Stimulated activated effector memory CD8-positive, alpha-beta T cell treated with anti-CD3 and anti-CD28 coated beads, Interleukin-12 subunit alpha, Interleukin-12 subunit beta, amount 100 ng/mL, for 72 hours (primary cell): ENCODE measurements at regions not wholly inside any gene's neighbourhood (a gene's known extent, or its start where the extent isn't known, plus 50 kb on each side); places are given as distances from the start of the nearest gene placed in this dataset.

Source experiments
- ATAC-seq: fragments of 150-1000 bp; cut with Tn5 transposase; 2 replicates; pipeline ENCODE4 v1.10.0; 2021
- DNase-seq, 2 donors: peaks; one replicate each; pipeline ENCODE4 v3.0.0; 2021 to 2022; ENCODE audit warnings: low spot score in 2 of 2
- H3K27ac Mint-ChIP-seq: one replicate; pipeline ENCODE4 v1.8.0; 2022; ENCODE audit warnings: mild to moderate bottlenecking, mixed read lengths
- H3K36me3 Mint-ChIP-seq: one replicate; pipeline ENCODE4 v1.8.0; 2022; ENCODE audit warnings: mild to moderate bottlenecking, mixed read lengths
- H3K4me1 Mint-ChIP-seq: one replicate; pipeline ENCODE4 v1.8.0; 2022; ENCODE audit warnings: mixed read lengths
- H3K4me3 Mint-ChIP-seq: one replicate; pipeline ENCODE4 v1.8.0; 2022; ENCODE audit warnings: mild to moderate bottlenecking, mixed read lengths
- H3K9me3 Mint-ChIP-seq: one replicate; pipeline ENCODE4 v1.8.0; 2022; ENCODE audit warnings: mixed read lengths

- Mint-ChIP-seq H3K27ac (no peak overlapping the region), H3K4me3 (no peak overlapping the region)
- no peak for DNase-seq
Observed at GRCh38 chr11:95680169-95680929, 109.2 kb downstream of the FAM76B start.

GRCh38 chr11:95678988-95679387 lies 110.6 kb downstream of the FAM76B start:
- no peak overlapping the region for H3K27ac Mint-ChIP-seq
- no peaks in the 10 kb centered on the region for H3K36me3 Mint-ChIP-seq
- H3K4me3 Mint-ChIP-seq, result no peak overlapping the region
- no peak for ATAC-seq
- H3K4me1 Mint-ChIP-seq, result peaks cover 33% of the 10 kb centered on the region
- no peak for DNase-seq
- no peaks in the 10 kb centered on the region for H3K9me3 Mint-ChIP-seq

More at GRCh38 chr11:95680169-95680929, 109.2 kb downstream of the FAM76B start:
- no peaks in the 10 kb centered on the region for H3K36me3 Mint-ChIP-seq
- H3K4me1 Mint-ChIP-seq, result peaks cover 42% of the 10 kb centered on the region
- H3K9me3 Mint-ChIP-seq, result no peaks in the 10 kb centered on the region
- ATAC-seq, result no peak

- H3K27ac Mint-ChIP-seq, result no peak overlapping the region
- peaks cover 12% of the 10 kb centered on the region for H3K4me1 Mint-ChIP-seq
- no peak overlapping the region for H3K4me3 Mint-ChIP-seq
- DNase-seq, result no peak
- H3K36me3 Mint-ChIP-seq, result no peaks in the 10 kb centered on the region
- no peaks in the 10 kb centered on the region for H3K9me3 Mint-ChIP-seq
- ATAC-seq, result no peak
Observed at GRCh38 chr11:95676308-95676707, 113.3 kb downstream of the FAM76B start.

- no peak overlapping the region for H3K27ac Mint-ChIP-seq
- no peak for DNase-seq
- no peak for ATAC-seq
- no peaks in the 10 kb centered on the region for H3K36me3 Mint-ChIP-seq
- H3K9me3 Mint-ChIP-seq, result no peaks in the 10 kb centered on the region
- peaks cover 5% of the 10 kb centered on the region for H3K4me1 Mint-ChIP-seq
- no peak overlapping the region for H3K4me3 Mint-ChIP-seq
Observed at GRCh38 chr11:95675585-95675984, 114.0 kb downstream of the FAM76B start.

- H3K9me3 Mint-ChIP-seq, result no peaks in the 10 kb centered on the region
- no peaks in the 10 kb centered on the region for H3K36me3 Mint-ChIP-seq
- no peak overlapping the region for H3K27ac Mint-ChIP-seq
- peaks cover under 1% of the 10 kb centered on the region for H3K4me1 Mint-ChIP-seq
- ATAC-seq, result peak; percentile 80
- no peak for DNase-seq
- no peak overlapping the region for H3K4me3 Mint-ChIP-seq
Observed at GRCh38 chr11:95674657-95675358, 114.8 kb downstream of the FAM76B start.

GRCh38 chr11:95671768-95672167 lies 117.8 kb downstream of the FAM76B start:
- no peak for DNase-seq
- H3K4me3 Mint-ChIP-seq, result no peak overlapping the region
- no peaks in the 10 kb centered on the region for H3K36me3 Mint-ChIP-seq
- no peaks in the 10 kb centered on the region for H3K9me3 Mint-ChIP-seq
- no peak overlapping the region for H3K27ac Mint-ChIP-seq
- no peaks in the 10 kb centered on the region for H3K4me1 Mint-ChIP-seq
- no peak for ATAC-seq

- ATAC-seq (no peak), DNase-seq (no peak)
- H3K4me1 Mint-ChIP-seq, result no peaks in the 10 kb centered on the region
- H3K36me3 Mint-ChIP-seq, result no peaks in the 10 kb centered on the region
- H3K27ac Mint-ChIP-seq, result no peak overlapping the region
- peaks cover 4% of the 10 kb centered on the region for H3K9me3 Mint-ChIP-seq
- H3K4me3 Mint-ChIP-seq, result no peak overlapping the region
Observed at GRCh38 chr11:95668131-95668530, 121.5 kb downstream of the FAM76B start.

- DNase-seq, result no peak
- no peak overlapping the region for H3K4me3 Mint-ChIP-seq
- H3K9me3 Mint-ChIP-seq, result peaks cover 4% of the 10 kb centered on the region
- peak; percentile 73 for ATAC-seq
- no peak overlapping the region for H3K27ac Mint-ChIP-seq
- no peaks in the 10 kb centered on the region for H3K36me3 Mint-ChIP-seq
- H3K4me1 Mint-ChIP-seq, result no peaks in the 10 kb centered on the region
Observed at GRCh38 chr11:95661162-95661561, 128.4 kb downstream of the FAM76B start.

GRCh38 chr11:95660038-95660437 lies 129.5 kb downstream of the FAM76B start:
- DNase-seq (no peak), ATAC-seq (no peak)
- no peaks in the 10 kb centered on the region for H3K36me3 Mint-ChIP-seq
- H3K4me3 Mint-ChIP-seq, result no peak overlapping the region
- no peak overlapping the region for H3K27ac Mint-ChIP-seq
- H3K4me1 Mint-ChIP-seq, result no peaks in the 10 kb centered on the region
- H3K9me3 Mint-ChIP-seq, result no peaks in the 10 kb centered on the region

GRCh38 chr11:95659088-95659487 lies 130.5 kb downstream of the FAM76B start:
- DNase-seq, result no peak
- Mint-ChIP-seq H3K36me3 (no peaks in the 10 kb centered on the region), H3K4me3 (no peak overlapping the region), H3K9me3 (no peaks in the 10 kb centered on the region), H3K27ac (no peak overlapping the region), H3K4me1 (no peaks in the 10 kb centered on the region)
- no peak for ATAC-seq

GRCh38 chr11:95655536-95655935 lies 134.0 kb downstream of the FAM76B start:
- no peak overlapping the region for H3K4me3 Mint-ChIP-seq

GRCh38 chr11:95653680-95654079 lies 135.9 kb downstream of the FAM76B start:
- Mint-ChIP-seq H3K9me3 (no peaks in the 10 kb centered on the region), H3K4me1 (no peaks in the 10 kb centered on the region), H3K36me3 (no peaks in the 10 kb centered on the region), H3K27ac (no peak overlapping the region), H3K4me3 (no peak overlapping the region)
- no peak for ATAC-seq
- DNase-seq, result no peak

More at GRCh38 chr11:95655536-95655935, 134.0 kb downstream of the FAM76B start:
- ATAC-seq, result no peak
- H3K9me3 Mint-ChIP-seq, result no peaks in the 10 kb centered on the region
- H3K4me1 Mint-ChIP-seq, result no peaks in the 10 kb centered on the region
- H3K36me3 Mint-ChIP-seq, result no peaks in the 10 kb centered on the region
- H3K27ac Mint-ChIP-seq, result no peak overlapping the region
- DNase-seq, result no peak

GRCh38 chr11:95653099-95653498 lies 136.5 kb downstream of the FAM76B start:
- Mint-ChIP-seq H3K4me1 (no peaks in the 10 kb centered on the region), H3K27ac (no peak overlapping the region)
- no peak for ATAC-seq

GRCh38 chr11:95652002-95652472 lies 137.5 kb downstream of the FAM76B start:
- ATAC-seq (no peak), DNase-seq (no peak)
- Mint-ChIP-seq H3K9me3 (no peaks in the 10 kb centered on the region), H3K4me3 (no peak overlapping the region), H3K4me1 (no peaks in the 10 kb centered on the region), H3K36me3 (no peaks in the 10 kb centered on the region), H3K27ac (no peak overlapping the region)

More at GRCh38 chr11:95653099-95653498, 136.5 kb downstream of the FAM76B start:
- no peaks in the 10 kb centered on the region for H3K9me3 Mint-ChIP-seq
- no peak overlapping the region for H3K4me3 Mint-ChIP-seq
- DNase-seq, result no peak
- H3K36me3 Mint-ChIP-seq, result no peaks in the 10 kb centered on the region

GRCh38 chr11:95650276-95650675 lies 139.3 kb downstream of the FAM76B start:
- DNase-seq (no peak), ATAC-seq (no peak)
- Mint-ChIP-seq H3K36me3 (no peaks in the 10 kb centered on the region), H3K9me3 (no peaks in the 10 kb centered on the region), H3K4me1 (no peaks in the 10 kb centered on the region), H3K4me3 (no peak overlapping the region), H3K27ac (no peak overlapping the region)

- ATAC-seq (no peak), DNase-seq (no peak)
- no peaks in the 10 kb centered on the region for H3K36me3 Mint-ChIP-seq
- no peak overlapping the region for H3K4me3 Mint-ChIP-seq
- no peaks in the 10 kb centered on the region for H3K9me3 Mint-ChIP-seq
- no peaks in the 10 kb centered on the region for H3K4me1 Mint-ChIP-seq
- H3K27ac Mint-ChIP-seq, result no peak overlapping the region
Observed at GRCh38 chr11:95647871-95648270, 141.7 kb downstream of the FAM76B start.
